ENCODE measurements at regions not wholly inside any gene's neighbourhood (a gene's known extent, or its start where the extent isn't known, plus 50 kb on each side); places are given as distances from the start of the nearest gene placed in this dataset.

DNA sequence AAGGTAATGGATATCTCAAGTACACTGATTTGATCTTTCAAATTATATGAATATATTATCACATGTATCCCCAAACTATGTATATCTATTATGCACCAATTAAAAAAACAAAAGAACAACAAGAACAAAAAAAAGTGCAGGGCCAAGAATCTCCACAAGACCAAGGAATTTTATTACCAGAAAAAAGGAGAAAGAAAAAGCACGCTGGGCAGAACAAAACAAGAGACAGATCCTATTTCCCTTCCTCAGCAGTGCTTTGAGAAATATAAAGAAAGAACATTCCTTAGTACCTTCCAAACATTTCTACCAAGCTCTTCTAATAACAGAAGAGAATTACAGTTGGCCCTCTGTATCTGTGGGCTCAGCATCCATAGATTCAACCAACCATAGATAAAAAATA is 144.7 kb upstream of the CREB1 start:
- H3K4me1 Mint-ChIP-seq: no peaks in the 10 kb centered on the region
- no peaks in the 10 kb centered on the region for H3K27me3 Mint-ChIP-seq
- H3K27ac Mint-ChIP-seq: no peak overlapping the region
- ChIA-PET POLR2A (no interaction called here), CTCF (no interaction called here)
- DNase-seq (no peak), ATAC-seq (ENCODE audit: low read depth) (no peak)
- intact Hi-C loops (cut with micrococcal nuclease): no loop called here
- TF ChIP-seq, protein P1, sequence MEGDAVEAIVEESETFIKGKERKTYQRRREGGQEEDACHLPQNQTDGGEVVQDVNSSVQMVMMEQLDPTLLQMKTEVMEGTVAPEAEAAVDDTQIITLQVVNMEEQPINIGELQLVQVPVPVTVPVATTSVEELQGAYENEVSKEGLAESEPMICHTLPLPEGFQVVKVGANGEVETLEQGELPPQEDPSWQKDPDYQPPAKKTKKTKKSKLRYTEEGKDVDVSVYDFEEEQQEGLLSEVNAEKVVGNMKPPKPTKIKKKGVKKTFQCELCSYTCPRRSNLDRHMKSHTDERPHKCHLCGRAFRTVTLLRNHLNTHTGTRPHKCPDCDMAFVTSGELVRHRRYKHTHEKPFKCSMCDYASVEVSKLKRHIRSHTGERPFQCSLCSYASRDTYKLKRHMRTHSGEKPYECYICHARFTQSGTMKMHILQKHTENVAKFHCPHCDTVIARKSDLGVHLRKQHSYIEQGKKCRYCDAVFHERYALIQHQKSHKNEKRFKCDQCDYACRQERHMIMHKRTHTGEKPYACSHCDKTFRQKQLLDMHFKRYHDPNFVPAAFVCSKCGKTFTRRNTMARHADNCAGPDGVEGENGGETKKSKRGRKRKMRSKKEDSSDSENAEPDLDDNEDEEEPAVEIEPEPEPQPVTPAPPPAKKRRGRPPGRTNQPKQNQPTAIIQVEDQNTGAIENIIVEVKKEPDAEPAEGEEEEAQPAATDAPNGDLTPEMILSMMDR (IDR thresholded peaks at IDR 0.05): no peak
- H3K4me3 Mint-ChIP-seq: no peak overlapping the region
- peaks cover 12% of the 10 kb centered on the region for H3K36me3 Mint-ChIP-seq (ENCODE audit: low read depth)
- peaks cover 16% of the 10 kb centered on the region for H3K9me3 Mint-ChIP-seq

DNA sequence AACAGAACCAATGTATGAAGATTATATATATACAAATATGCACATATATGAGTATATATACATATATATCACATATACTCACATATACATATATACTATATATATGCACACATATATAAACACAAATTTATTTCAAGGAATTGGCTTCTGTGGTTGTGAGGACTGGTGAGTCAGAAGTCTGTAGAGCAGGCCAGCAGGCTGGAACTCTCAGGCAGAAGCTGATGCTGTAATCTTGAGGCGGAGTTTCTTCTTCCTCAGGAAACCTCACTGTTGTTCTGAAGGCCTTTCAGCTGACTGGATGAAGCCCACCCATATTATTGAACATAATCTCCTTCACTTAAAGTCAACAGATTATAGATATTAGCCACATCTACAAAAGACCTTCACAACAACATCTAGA is 143.9 kb upstream of the CREB1 start:
- Mint-ChIP-seq H3K9me3 (peaks cover 14% of the 10 kb centered on the region), H3K36me3 (ENCODE audit: low read depth) (peaks cover 9% of the 10 kb centered on the region), H3K4me1 (no peaks in the 10 kb centered on the region), H3K27ac (no peak overlapping the region), H3K4me3 (no peak overlapping the region), H3K27me3 (no peaks in the 10 kb centered on the region)
- CTCF ChIA-PET: no interaction called here
- ATAC-seq (ENCODE audit: low read depth) (no peak), DNase-seq (no peak)
- TF ChIP-seq, protein P1 (IDR thresholded peaks at IDR 0.05): no peak
- POLR2A ChIA-PET: no interaction called here
- intact Hi-C loops (cut with micrococcal nuclease): no loop called here

DNA sequence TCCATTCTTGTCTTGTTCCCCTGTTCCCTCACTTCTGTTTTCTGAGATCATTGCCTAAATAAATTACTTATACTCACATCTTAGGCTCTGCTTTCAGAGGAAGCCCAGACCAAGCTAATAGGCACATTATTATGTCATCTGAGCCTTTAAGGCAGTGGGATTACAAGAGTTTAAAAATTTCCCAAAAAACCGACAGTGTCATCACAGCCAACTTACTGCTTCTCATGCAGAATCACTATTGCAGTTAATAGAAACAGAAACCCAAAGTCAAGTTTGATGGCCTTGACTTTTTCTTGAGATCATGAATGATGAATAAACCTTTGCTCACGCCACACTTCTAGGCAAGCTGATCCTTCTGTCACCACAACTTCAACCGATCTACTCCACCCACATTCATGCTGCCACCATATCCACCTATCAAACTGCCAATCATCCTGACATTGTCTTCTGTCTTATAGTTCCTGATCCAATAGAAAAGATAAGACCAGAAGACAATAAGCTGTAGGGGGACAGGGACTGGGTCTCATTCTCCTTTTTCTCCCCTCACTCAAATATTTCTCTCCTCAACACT is 142.7 kb upstream of the CREB1 start:
- Mint-ChIP-seq H3K36me3 (ENCODE audit: low read depth) (peaks cover 4% of the 10 kb centered on the region), H3K4me3 (no peak overlapping the region), H3K9me3 (peaks cover 9% of the 10 kb centered on the region), H3K27me3 (no peaks in the 10 kb centered on the region), H3K4me1 (no peaks in the 10 kb centered on the region), H3K27ac (no peak overlapping the region)
- intact Hi-C loops (cut with micrococcal nuclease): no loop called here
- TF ChIP-seq, protein P1 (IDR thresholded peaks at IDR 0.05): no peak
- ChIA-PET POLR2A (no interaction called here), CTCF (no interaction called here)
- ATAC-seq (ENCODE audit: low read depth) (no peak), DNase-seq (no peak)

DNA sequence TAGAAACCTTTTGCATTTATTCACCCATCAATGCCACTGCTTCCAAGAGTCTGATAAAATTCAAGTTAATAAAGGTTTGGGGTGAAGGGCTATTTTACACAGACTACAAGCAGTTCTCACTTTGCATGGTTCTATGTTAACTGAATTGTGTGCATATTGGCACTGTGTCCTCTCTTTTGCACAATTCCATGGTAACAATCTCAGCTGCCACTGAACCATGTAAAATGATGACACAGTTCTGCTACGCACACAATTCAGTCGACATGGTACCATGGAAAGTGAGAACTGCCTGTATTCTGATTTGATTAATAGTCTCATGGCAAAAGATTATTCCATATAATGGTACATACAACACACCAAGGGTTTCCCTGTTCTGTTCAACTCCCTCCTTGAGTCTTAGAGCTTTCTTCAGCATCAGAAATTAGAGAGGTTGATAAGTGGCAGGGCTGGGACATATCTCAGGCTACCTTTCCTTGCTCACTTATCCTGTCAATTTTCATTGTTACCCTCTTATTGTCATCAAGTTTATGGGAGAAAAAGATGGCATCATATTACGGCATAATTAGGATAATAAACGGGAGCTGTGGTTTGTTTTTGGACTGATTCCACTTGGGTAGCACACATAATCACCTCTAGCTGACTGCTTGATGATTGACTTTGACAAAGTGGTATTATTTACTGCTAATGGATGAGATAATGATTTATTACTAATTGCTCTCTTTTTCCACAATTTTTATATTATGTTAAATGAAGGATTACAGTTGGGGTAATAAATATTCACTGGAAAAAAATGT is 139.3 kb upstream of the CREB1 start:
- POLR2A ChIA-PET: no interaction called here
- DNase-seq (no peak), ATAC-seq (ENCODE audit: low read depth) (no peak)
- no peak overlapping the region for H3K4me3 Mint-ChIP-seq
- intact Hi-C loops (cut with micrococcal nuclease): no loop called here
- H3K36me3 Mint-ChIP-seq (ENCODE audit: low read depth): no peaks in the 10 kb centered on the region
- no peaks in the 10 kb centered on the region for H3K4me1 Mint-ChIP-seq
- H3K9me3 Mint-ChIP-seq: peaks cover 5% of the 10 kb centered on the region
- no peak overlapping the region for H3K27ac Mint-ChIP-seq
- TF ChIP-seq, protein P1 (IDR thresholded peaks at IDR 0.05): no peak
- CTCF ChIA-PET: no interaction called here
- peaks cover 11% of the 10 kb centered on the region for H3K27me3 Mint-ChIP-seq

DNA sequence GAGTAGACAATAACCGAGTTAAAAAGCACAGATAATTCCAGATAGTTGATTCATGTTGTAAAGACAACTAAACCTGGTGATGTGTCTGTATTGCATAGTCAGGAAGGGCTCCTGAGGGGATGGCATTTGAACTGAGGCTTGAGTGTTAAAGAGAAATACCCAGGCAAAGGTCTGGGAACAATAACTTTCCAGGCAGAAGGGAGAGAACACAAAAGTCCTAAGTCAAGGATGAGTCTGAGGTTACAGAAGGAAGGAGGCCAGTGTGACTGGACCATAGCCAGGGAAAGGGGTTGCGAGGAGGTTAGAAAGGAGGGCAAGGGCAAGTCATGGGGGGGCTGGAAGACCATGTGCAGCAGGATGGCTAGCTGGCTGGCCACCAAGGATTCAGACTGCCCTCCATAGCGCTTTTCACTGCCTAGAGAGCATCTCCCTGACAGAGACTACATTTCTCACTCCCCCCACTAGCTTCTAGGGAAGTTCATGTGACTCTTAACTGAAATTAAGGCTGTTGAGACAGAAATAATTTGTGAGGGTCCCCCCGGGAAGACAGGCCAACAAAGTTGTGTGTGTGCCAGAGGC is 135.5 kb upstream of the CREB1 start:
- H3K9me3 Mint-ChIP-seq: peaks cover 7% of the 10 kb centered on the region
- intact Hi-C loops (cut with micrococcal nuclease): no loop called here
- TF ChIP-seq, protein P1 (IDR thresholded peaks at IDR 0.05): no peak
- peaks cover 14% of the 10 kb centered on the region for H3K27me3 Mint-ChIP-seq
- ATAC-seq (ENCODE audit: low read depth): no peak
- CTCF ChIA-PET: no interaction called here
- H3K36me3 Mint-ChIP-seq (ENCODE audit: low read depth): no peaks in the 10 kb centered on the region
- no peak overlapping the region for H3K4me3 Mint-ChIP-seq
- H3K4me1 Mint-ChIP-seq: no peaks in the 10 kb centered on the region
- no peak for DNase-seq
- POLR2A ChIA-PET: no interaction called here
- H3K27ac Mint-ChIP-seq: no peak overlapping the region

All from activated B cell treated with CpG ODN at 0.5 μM for 24 hours (primary cell).